ENCODE measurements at regions not wholly inside any gene's neighbourhood (a gene's known extent, or its start where the extent isn't known, plus 50 kb on each side); places are given as distances from the start of the nearest gene placed in this dataset.

- Mint-ChIP-seq H3K4me1 (no peaks in the 10 kb centered on the region), H3K27me3 (peaks cover 9% of the 10 kb centered on the region), H3K4me3 (no peak overlapping the region), H3K9me3 (peaks cover 5 to 14% of the 10 kb centered on the region in 2 donors), H3K27ac (no peak overlapping the region)
- DNase-seq: no peak
- ATAC-seq: no peak
Observed at GRCh38 chr15:98121536-98121935, 161.0 kb downstream of the ARRDC4 start.

GRCh38 chr15:98121957-98122356 is 161.5 kb downstream of the ARRDC4 start:
- H3K4me3 Mint-ChIP-seq: no peak overlapping the region
- no peak for ATAC-seq
- H3K9me3 Mint-ChIP-seq: peaks cover 5 to 14% of the 10 kb centered on the region in 2 donors
- no peak for DNase-seq
- no peak overlapping the region for H3K27ac Mint-ChIP-seq
- H3K4me1 Mint-ChIP-seq: no peaks in the 10 kb centered on the region
- peaks cover 9% of the 10 kb centered on the region for H3K27me3 Mint-ChIP-seq

GRCh38 chr15:98123297-98123696 is 162.8 kb downstream of the ARRDC4 start:
- Mint-ChIP-seq H3K27me3 (peaks cover 16% of the 10 kb centered on the region), H3K4me1 (no peaks in the 10 kb centered on the region), H3K27ac (no peak overlapping the region), H3K4me3 (no peak overlapping the region), H3K9me3 (peaks cover 5 to 8% of the 10 kb centered on the region in 2 donors)
- no peak for DNase-seq
- ATAC-seq: no peak

GRCh38 chr15:98123834-98124233 is 163.3 kb downstream of the ARRDC4 start:
- ATAC-seq: no peak
- Mint-ChIP-seq H3K4me3 (no peak overlapping the region), H3K27ac (no peak overlapping the region), H3K9me3 (peaks cover 1 to 3% of the 10 kb centered on the region in 2 donors), H3K4me1 (no peaks in the 10 kb centered on the region), H3K27me3 (peaks cover 16% of the 10 kb centered on the region)
- DNase-seq: no peak

GRCh38 chr15:98124581-98124980 is 164.1 kb downstream of the ARRDC4 start:
- Mint-ChIP-seq H3K27ac (no peak overlapping the region), H3K27me3 (peaks cover 16% of the 10 kb centered on the region), H3K9me3 (no peaks in the 10 kb centered on the region), H3K4me1 (no peaks in the 10 kb centered on the region), H3K4me3 (no peak overlapping the region)
- ATAC-seq (no peak), DNase-seq (no peak)

GRCh38 chr15:98126326-98127085 is 166.0 kb downstream of the ARRDC4 start:
- Mint-ChIP-seq H3K4me3 (no peak overlapping the region), H3K27ac (no peak overlapping the region), H3K4me1 (no peaks in the 10 kb centered on the region), H3K27me3 (peaks cover 16% of the 10 kb centered on the region), H3K9me3 (no peaks in the 10 kb centered on the region)
- DNase-seq: no peak
- no peak for ATAC-seq

GRCh38 chr15:98127586-98127985 is 167.1 kb downstream of the ARRDC4 start:
- Mint-ChIP-seq H3K9me3 (no peaks in the 10 kb centered on the region), H3K27ac (no peak overlapping the region), H3K4me1 (no peaks in the 10 kb centered on the region), H3K27me3 (peaks cover 8% of the 10 kb centered on the region), H3K4me3 (no peak overlapping the region)
- ATAC-seq: no peak
- no peak for DNase-seq

GRCh38 chr15:98131924-98132323 is 171.4 kb downstream of the ARRDC4 start:
- Mint-ChIP-seq H3K27me3 (peaks cover 8% of the 10 kb centered on the region), H3K4me1 (no peaks in the 10 kb centered on the region), H3K27ac (no peak overlapping the region), H3K9me3 (no peaks in the 10 kb centered on the region), H3K4me3 (no peak overlapping the region)
- DNase-seq (no peak), ATAC-seq (no peak)

GRCh38 chr15:98134905-98135304 is 174.4 kb downstream of the ARRDC4 start:
- DNase-seq (no peak), ATAC-seq (no peak)
- Mint-ChIP-seq H3K27me3 (no peaks in the 10 kb centered on the region), H3K9me3 (no peaks in the 10 kb centered on the region), H3K4me1 (no peaks in the 10 kb centered on the region), H3K4me3 (no peak overlapping the region), H3K27ac (no peak overlapping the region)

GRCh38 chr15:98138910-98139309 is 178.4 kb downstream of the ARRDC4 start:
- DNase-seq (no peak), ATAC-seq (no peak)
- Mint-ChIP-seq H3K4me3 (no peak overlapping the region), H3K27ac (no peak overlapping the region), H3K9me3 (no peaks in the 10 kb centered on the region), H3K27me3 (no peaks in the 10 kb centered on the region), H3K4me1 (no peaks in the 10 kb centered on the region)

- H3K4me3 Mint-ChIP-seq: no peak overlapping the region
- H3K4me1 Mint-ChIP-seq: no peaks in the 10 kb centered on the region
- H3K9me3 Mint-ChIP-seq: no peaks in the 10 kb centered on the region
- DNase-seq (no peak), ATAC-seq (no peak)
- no peaks in the 10 kb centered on the region for H3K27me3 Mint-ChIP-seq
- no peak overlapping the region for H3K27ac Mint-ChIP-seq
Observed at GRCh38 chr15:98139337-98139736, 178.8 kb downstream of the ARRDC4 start.

- no peak overlapping the region for H3K4me3 Mint-ChIP-seq
- no peak overlapping the region for H3K27ac Mint-ChIP-seq
- no peaks in the 10 kb centered on the region for H3K4me1 Mint-ChIP-seq
- DNase-seq (no peak), ATAC-seq (no peak)
- no peaks in the 10 kb centered on the region for H3K9me3 Mint-ChIP-seq
- H3K27me3 Mint-ChIP-seq: no peaks in the 10 kb centered on the region
Observed at GRCh38 chr15:98142572-98142971, 182.1 kb downstream of the ARRDC4 start.

GRCh38 chr15:98143116-98143515 is 182.6 kb downstream of the ARRDC4 start:
- H3K4me1 Mint-ChIP-seq: no peaks in the 10 kb centered on the region
- no peak overlapping the region for H3K4me3 Mint-ChIP-seq
- no peaks in the 10 kb centered on the region for H3K9me3 Mint-ChIP-seq
- H3K27me3 Mint-ChIP-seq: no peaks in the 10 kb centered on the region
- peak overlapping the region in 1 of 2 donors; percentile 35 for H3K27ac Mint-ChIP-seq
- no peak for DNase-seq
- no peak for ATAC-seq

- DNase-seq: no peak
- Mint-ChIP-seq H3K27ac (no peak overlapping the region), H3K4me3 (no peak overlapping the region), H3K9me3 (no peaks in the 10 kb centered on the region), H3K4me1 (no peaks in the 10 kb centered on the region), H3K27me3 (no peaks in the 10 kb centered on the region)
- ATAC-seq: no peak
Observed at GRCh38 chr15:98144388-98144787, 183.9 kb downstream of the ARRDC4 start.

GRCh38 chr15:98146031-98146820 is 185.7 kb downstream of the ARRDC4 start:
- ATAC-seq: no peak
- Mint-ChIP-seq H3K4me1 (no peaks in the 10 kb centered on the region), H3K27ac (no peak overlapping the region), H3K9me3 (no peaks in the 10 kb centered on the region), H3K27me3 (no peaks in the 10 kb centered on the region), H3K4me3 (no peak overlapping the region)
- DNase-seq: no peak

GRCh38 chr15:98147415-98147814 is 186.9 kb downstream of the ARRDC4 start:
- no peak for DNase-seq
- no peak for ATAC-seq
- Mint-ChIP-seq H3K9me3 (peaks cover 0 to 2% of the 10 kb centered on the region in 2 donors), H3K27ac (no peak overlapping the region), H3K4me1 (no peaks in the 10 kb centered on the region), H3K4me3 (no peak overlapping the region), H3K27me3 (no peaks in the 10 kb centered on the region)
